ENCODE measurements at regions not wholly inside any gene's neighbourhood (a gene's known extent, or its start where the extent isn't known, plus 50 kb on each side); places are given as distances from the start of the nearest gene placed in this dataset.

GRCh38 chr11:130792772-130793171, 123.5 kb downstream of the SNX19 start:
- H3K4me1 ChIP-seq (ENCODE audit: insufficient read depth): no peaks in the 10 kb centered on the region
- no peaks in the 10 kb centered on the region for H3K36me3 ChIP-seq
- H3K9me3 ChIP-seq: peaks cover 0 to 5% of the 10 kb centered on the region in 2 donors
- H3K4me3 ChIP-seq: no peak overlapping the region
- intact Hi-C loops (cut with DNase I): no loop called here
- no peak for TF ChIP-seq CTCF (IDR thresholded peaks at IDR 0.05)
- TF ChIP-seq POLR2A (IDR thresholded peaks at IDR 0.05): no peak
- TF ChIP-seq EP300 (IDR thresholded peaks at IDR 0.05): no peak
- no peak for DNase-seq
- no peak overlapping the region for H3K27ac ChIP-seq
- no peaks in the 10 kb centered on the region for H3K27me3 ChIP-seq

DNA sequence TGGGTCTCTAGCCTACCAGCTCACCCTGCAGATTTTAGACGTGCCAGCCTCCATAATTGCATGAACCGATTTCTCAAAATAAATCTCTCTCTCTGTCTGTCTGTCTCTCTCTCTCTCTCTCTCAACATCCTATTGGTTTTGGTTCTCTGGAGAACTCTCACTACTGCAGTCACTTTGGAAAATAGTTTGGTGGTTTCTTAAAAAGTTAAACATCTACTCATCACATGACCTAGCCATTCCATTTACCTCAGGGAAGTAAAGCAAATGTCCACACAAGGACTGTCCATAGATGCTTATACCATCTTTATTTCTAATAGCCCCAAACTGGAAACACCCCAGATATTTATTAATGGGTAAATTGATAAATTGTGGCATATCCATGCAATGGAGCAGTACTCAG, 119.5 kb downstream of the SNX19 start:
- TF ChIP-seq EP300 (IDR thresholded peaks at IDR 0.05) (no peak), CTCF (IDR thresholded peaks at IDR 0.05) (no peak), POLR2A (IDR thresholded peaks at IDR 0.05) (no peak)
- Histone ChIP-seq H3K9me3 (no peaks in the 10 kb centered on the region), H3K4me3 (no peak overlapping the region), H3K36me3 (no peaks in the 10 kb centered on the region), H3K4me1 (ENCODE audit: insufficient read depth) (no peaks in the 10 kb centered on the region), H3K27me3 (no peaks in the 10 kb centered on the region), H3K27ac (no peak overlapping the region)
- no peak for DNase-seq
- intact Hi-C loops (cut with DNase I): no loop called here
- 87 to 95% (median 94%) methylated on average over 2 of the region's 2 CpGs for WGBS, 3 donors

DNA sequence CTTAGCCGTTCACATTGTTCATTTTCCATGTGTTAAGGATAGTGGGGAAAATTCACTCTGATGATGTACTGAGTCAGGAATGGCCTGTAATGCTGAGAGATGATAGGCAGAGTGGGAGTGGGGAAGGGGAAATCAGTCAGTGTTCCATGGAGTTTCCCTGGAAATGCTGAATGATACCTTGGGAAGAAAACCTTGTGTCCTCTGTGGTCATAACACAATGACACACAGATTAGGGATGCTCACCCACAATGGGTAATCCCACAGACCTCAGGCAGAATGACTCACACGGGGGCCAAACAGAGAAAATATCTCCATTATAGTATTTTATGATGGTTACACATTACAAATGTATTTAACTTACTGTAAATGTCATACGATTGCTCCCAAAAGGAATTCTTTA, 118.0 kb downstream of the SNX19 start:
- no peaks in the 10 kb centered on the region for H3K27me3 ChIP-seq
- TF ChIP-seq EP300 (IDR thresholded peaks at IDR 0.05) (no peak), POLR2A (IDR thresholded peaks at IDR 0.05) (no peak), CTCF (IDR thresholded peaks at IDR 0.05) (no peak)
- no peaks in the 10 kb centered on the region for H3K36me3 ChIP-seq
- H3K9me3 ChIP-seq: no peaks in the 10 kb centered on the region
- H3K27ac ChIP-seq: no peak overlapping the region
- no peak for DNase-seq
- H3K4me1 ChIP-seq (ENCODE audit: insufficient read depth): no peaks in the 10 kb centered on the region
- WGBS, 3 donors: 81 to 87% (median 82%) methylated on average over 3 of the region's 3 CpGs
- intact Hi-C loops (cut with DNase I): no loop called here
- H3K4me3 ChIP-seq: no peak overlapping the region

GRCh38 chr11:130798801-130799200, 117.5 kb downstream of the SNX19 start:
- no peaks in the 10 kb centered on the region for H3K4me1 ChIP-seq (ENCODE audit: insufficient read depth)
- no peaks in the 10 kb centered on the region for H3K27me3 ChIP-seq
- DNase-seq: no peak
- no peak overlapping the region for H3K27ac ChIP-seq
- no peaks in the 10 kb centered on the region for H3K36me3 ChIP-seq
- TF ChIP-seq CTCF (IDR thresholded peaks at IDR 0.05) (no peak), EP300 (IDR thresholded peaks at IDR 0.05) (no peak), POLR2A (IDR thresholded peaks at IDR 0.05) (no peak)
- H3K4me3 ChIP-seq: no peak overlapping the region
- 88 to 89% (median 88%) methylated on average over 4 of the region's 4 CpGs for WGBS, 3 donors
- no peaks in the 10 kb centered on the region for H3K9me3 ChIP-seq
- intact Hi-C loops (cut with DNase I): no loop called here

Measured in ovary (tissue), 7 donors.